Sigmoid colon (tissue), 6 donors: ENCODE measurements at regions not wholly inside any gene's neighbourhood (a gene's known extent, or its start where the extent isn't known, plus 50 kb on each side); places are given as distances from the start of the nearest gene placed in this dataset.

Experiments
- DNase-seq: peaks from one replicate; pipeline ENCODE4 v3.0.0-alpha.2; 2019
- H3K27ac ChIP-seq, 4 donors: fragments of 200-600 bp; sonication (generic); one replicate each; pipeline ENCODE4 v1.5.1; 2016 to 2019; ENCODE audit warnings: mild to moderate bottlenecking in 1 of 4
- H3K27me3 ChIP-seq, 3 donors: fragments of 200-600 bp; sonication (generic); one replicate each; pipeline ENCODE4 v1.5.1; 2019; ENCODE audit warnings: mild to moderate bottlenecking in 1 of 3
- H3K36me3 ChIP-seq, 4 donors: fragments of 200-600 bp; sonication (generic); one replicate each; pipeline ENCODE4 v1.5.1; 2016 to 2019
- H3K4me1 ChIP-seq, 4 donors: fragments of 200-600 bp; sonication (generic); one replicate each; pipeline ENCODE4 v1.5.1; 2017 to 2019
- H3K4me3 ChIP-seq, 4 donors: fragments of 200-600 bp; sonication (generic); one replicate each; pipeline ENCODE4 v1.5.1; 2017 to 2019; ENCODE audit warnings: mild to moderate bottlenecking in 2 of 4, moderate library complexity in 1 of 4
- H3K9me3 ChIP-seq, 4 donors: fragments of 200-600 bp in 3 of 4; sonication (generic) in 3 of 4; one replicate each; pipeline versions ENCODE4 v1.5.1 to v1.6.1; 2013 to 2019
- EP300 ChIP-seq, 4 donors: sonication (generic); formaldehyde crosslinking; IDR thresholded peaks; one replicate each; pipeline ENCODE4 v1.6.1; 2017; ENCODE audit warnings: antibody characterized with exemption in 4 of 4
- POLR2A ChIP-seq, 2 donors: fragments of 450-650 bp; IDR thresholded peaks; one replicate each; pipeline ENCODE4 v1.6.1; 2016; ENCODE audit warnings: antibody characterized with exemption in 2 of 2, mild to moderate bottlenecking in 2 of 2, moderate library complexity in 2 of 2
- POLR2AphosphoS5 ChIP-seq, 4 donors: sonication (generic); formaldehyde crosslinking; IDR thresholded peaks; one replicate each; pipeline ENCODE4 v1.6.1; 2017; ENCODE audit warnings: antibody characterized with exemption in 4 of 4
- WGBS, 2 donors: extraction: QIAGEN DNeasy Blood & Tissue Kit; methylation state at CpG; one replicate each; pipeline ENCODE4 v1.1.7; 2013; 5-methylcytosine and 5-hydroxymethylcytosine counted together
- intact Hi-C: fragments of 100-400 bp; cut with DNase I; formaldehyde crosslinking; loops from one replicate; pipeline ENCODE4 v1.15.1; 2023
- TF ChIP-seq, protein P1 (sequence below), 4 experiments: fragments of 450-650 bp in 3 of 4; fragments of 200-600 bp in 1 of 4; IDR thresholded peaks; one replicate each; pipeline ENCODE4 v1.5.1; 2016 to 2019; ENCODE audit warnings: antibody characterized with exemption in 4 of 4, mild to moderate bottlenecking in 3 of 4, moderate library complexity in 2 of 4
- donor health status: healthy with polysubstance abuse.
- donor health status: healthy.

DNA sequence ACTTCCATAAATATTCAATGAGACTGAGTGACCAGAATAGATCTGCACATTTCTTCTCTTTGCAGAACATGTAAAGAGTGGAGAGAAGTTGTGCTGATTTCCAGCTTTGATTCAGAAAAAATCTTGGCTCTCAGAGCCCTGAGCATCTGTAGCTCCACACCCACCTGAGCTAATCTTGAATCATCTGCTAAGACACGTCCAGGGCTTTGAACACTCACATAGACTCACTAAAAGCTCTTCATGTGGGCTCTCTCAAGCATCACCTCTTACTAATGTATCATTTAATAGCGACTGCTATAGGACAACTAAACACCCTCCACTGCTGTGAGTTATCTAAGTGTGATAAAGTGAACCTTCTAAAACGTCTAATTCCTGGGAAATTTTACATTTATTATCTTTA, 147.7 kb upstream of the GRIA3 start:
- 63 to 65% methylated on average over 3 of the region's 3 CpGs for WGBS, 2 donors
- Histone ChIP-seq H3K4me1 (no peaks in the 10 kb centered on the region), H3K9me3 (no peaks in the 10 kb centered on the region), H3K36me3 (no peaks in the 10 kb centered on the region), H3K4me3 (no peak overlapping the region), H3K27ac (no peak overlapping the region), H3K27me3 (no peaks in the 10 kb centered on the region)
- DNase-seq: no peak
- intact Hi-C loops: no loop called here
- TF ChIP-seq POLR2A (IDR thresholded peaks at IDR 0.05) (no peak), POLR2AphosphoS5 (IDR thresholded peaks at IDR 0.05) (no peak), EP300 (IDR thresholded peaks at IDR 0.05) (no peak)
- TF ChIP-seq, protein P1, sequence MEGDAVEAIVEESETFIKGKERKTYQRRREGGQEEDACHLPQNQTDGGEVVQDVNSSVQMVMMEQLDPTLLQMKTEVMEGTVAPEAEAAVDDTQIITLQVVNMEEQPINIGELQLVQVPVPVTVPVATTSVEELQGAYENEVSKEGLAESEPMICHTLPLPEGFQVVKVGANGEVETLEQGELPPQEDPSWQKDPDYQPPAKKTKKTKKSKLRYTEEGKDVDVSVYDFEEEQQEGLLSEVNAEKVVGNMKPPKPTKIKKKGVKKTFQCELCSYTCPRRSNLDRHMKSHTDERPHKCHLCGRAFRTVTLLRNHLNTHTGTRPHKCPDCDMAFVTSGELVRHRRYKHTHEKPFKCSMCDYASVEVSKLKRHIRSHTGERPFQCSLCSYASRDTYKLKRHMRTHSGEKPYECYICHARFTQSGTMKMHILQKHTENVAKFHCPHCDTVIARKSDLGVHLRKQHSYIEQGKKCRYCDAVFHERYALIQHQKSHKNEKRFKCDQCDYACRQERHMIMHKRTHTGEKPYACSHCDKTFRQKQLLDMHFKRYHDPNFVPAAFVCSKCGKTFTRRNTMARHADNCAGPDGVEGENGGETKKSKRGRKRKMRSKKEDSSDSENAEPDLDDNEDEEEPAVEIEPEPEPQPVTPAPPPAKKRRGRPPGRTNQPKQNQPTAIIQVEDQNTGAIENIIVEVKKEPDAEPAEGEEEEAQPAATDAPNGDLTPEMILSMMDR (IDR thresholded peaks at IDR 0.05): no peak

DNA sequence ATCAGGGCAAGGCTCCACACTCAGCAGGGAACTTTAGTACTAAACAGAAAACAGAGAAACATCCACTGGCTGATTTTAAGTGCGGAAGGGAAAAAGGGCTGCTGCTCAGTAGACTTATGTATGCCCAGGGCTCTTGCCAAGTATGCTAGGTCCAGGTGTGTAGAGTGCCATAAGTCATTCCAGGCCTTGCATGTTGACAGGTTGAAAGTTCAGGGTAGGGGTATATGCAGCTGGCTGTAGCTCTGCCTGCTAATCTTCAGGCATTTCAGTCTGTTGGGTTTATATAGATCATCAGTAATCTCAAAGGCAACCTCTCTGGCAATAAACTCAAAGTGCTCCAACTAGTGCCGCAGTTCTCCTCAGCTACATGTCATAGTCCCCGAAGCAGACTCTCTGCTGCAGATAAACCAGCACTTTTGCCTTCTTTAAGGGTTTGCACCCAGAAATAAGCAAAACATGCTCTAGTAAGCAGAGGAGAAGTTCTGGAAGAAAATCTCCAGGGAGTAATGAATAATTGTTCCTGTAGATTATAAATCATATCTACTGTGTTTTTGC, 134.9 kb upstream of the GRIA3 start:
- TF ChIP-seq, protein P1 (IDR thresholded peaks at IDR 0.05): no peak
- no peak for TF ChIP-seq POLR2A (IDR thresholded peaks at IDR 0.05)
- TF ChIP-seq EP300 (IDR thresholded peaks at IDR 0.05): no peak
- TF ChIP-seq POLR2AphosphoS5 (IDR thresholded peaks at IDR 0.05): no peak
- Histone ChIP-seq H3K4me1 (no peaks in the 10 kb centered on the region), H3K9me3 (no peaks in the 10 kb centered on the region), H3K4me3 (no peak overlapping the region), H3K36me3 (no peaks in the 10 kb centered on the region), H3K27me3 (no peaks in the 10 kb centered on the region), H3K27ac (no peak overlapping the region)
- intact Hi-C loops: no loop called here
- DNase-seq: no peak
- 23 to 70% methylated on average over 3 of the region's 3 CpGs for whole genome bisulfite sequencing, 2 donors

DNA sequence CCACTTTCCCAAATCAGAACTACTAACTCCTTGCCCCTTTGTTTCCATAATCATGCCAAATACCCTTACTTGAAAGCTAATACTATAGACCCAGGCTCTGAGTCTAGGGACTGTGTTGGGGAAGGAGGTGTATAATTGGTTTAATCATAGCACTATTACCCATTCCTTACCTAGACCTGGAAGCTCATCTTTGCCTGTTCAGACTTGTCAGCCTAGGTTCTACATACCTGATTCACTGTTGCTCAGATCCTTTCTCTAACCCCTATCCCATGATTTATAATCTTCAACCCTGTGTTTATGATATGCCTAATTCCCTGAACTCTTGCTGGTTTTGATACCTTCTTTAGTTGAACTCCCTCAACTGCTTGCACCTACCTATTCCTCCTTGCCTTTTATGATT, 123.1 kb upstream of the GRIA3 start:
- no peaks in the 10 kb centered on the region for H3K4me1 ChIP-seq
- H3K36me3 ChIP-seq: no peaks in the 10 kb centered on the region
- no peaks in the 10 kb centered on the region for H3K9me3 ChIP-seq
- no peak overlapping the region for H3K4me3 ChIP-seq
- intact Hi-C loops: no loop called here
- DNase-seq: no peak
- H3K27ac ChIP-seq: no peak overlapping the region
- TF ChIP-seq, protein P1 (IDR thresholded peaks at IDR 0.05): no peak
- TF ChIP-seq POLR2A (IDR thresholded peaks at IDR 0.05) (no peak), POLR2AphosphoS5 (IDR thresholded peaks at IDR 0.05) (no peak), EP300 (IDR thresholded peaks at IDR 0.05) (no peak)
- no peaks in the 10 kb centered on the region for H3K27me3 ChIP-seq

DNA sequence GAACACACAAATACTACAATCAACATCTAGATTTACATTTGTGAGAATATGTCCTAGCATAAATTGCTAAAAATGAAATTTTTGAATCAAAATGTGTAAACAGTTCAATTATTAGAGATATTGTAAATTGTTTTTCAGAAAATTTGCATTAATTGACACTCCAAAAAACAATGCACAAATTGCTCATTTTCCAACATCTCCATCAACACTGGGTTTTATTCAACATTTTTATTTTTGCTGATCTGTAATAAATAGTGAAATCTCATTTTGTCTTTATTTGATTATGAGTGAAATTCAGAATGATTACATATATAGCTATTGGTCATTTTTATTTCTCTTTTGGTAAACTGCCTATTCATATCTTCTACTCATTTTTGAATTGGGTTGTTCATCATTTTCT, 120.0 kb upstream of the GRIA3 start:
- Histone ChIP-seq H3K36me3 (no peaks in the 10 kb centered on the region), H3K27ac (no peak overlapping the region), H3K4me3 (no peak overlapping the region), H3K4me1 (no peaks in the 10 kb centered on the region), H3K27me3 (no peaks in the 10 kb centered on the region), H3K9me3 (no peaks in the 10 kb centered on the region)
- intact Hi-C loops: no loop called here
- TF ChIP-seq POLR2AphosphoS5 (IDR thresholded peaks at IDR 0.05) (no peak), EP300 (IDR thresholded peaks at IDR 0.05) (no peak), POLR2A (IDR thresholded peaks at IDR 0.05) (no peak)
- TF ChIP-seq, protein P1 (IDR thresholded peaks at IDR 0.05): no peak
- no peak for DNase-seq

DNA sequence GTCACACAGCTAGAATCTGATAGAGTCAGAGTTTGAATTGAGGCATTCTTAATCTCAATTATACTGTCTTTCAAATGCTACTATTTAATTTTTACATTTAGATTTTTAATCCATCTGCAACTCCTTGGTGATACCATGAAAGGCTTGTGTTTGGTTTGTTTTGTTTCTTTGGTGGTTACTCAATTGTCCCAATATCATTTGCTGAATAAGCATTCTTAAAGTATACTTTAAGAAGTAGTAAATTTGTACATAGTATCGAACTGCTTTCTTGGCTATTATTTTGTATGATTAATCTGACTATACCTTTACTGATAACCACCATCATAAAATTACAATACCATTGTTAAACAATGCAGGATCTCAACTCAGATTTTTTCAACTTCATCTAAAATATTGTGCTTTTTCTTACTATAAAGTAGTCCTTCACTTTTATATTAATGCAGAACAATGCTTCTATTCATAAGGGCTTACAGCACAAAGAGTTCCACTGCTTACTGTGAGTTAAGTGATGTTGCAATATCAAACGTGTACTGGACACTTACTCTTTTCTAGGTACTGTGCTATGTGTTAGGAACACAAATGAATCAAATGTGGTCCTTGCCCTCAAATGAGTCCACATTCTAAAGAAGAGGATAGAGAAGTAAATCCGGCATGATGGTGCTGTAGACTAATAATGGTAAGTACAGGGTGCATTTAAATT, 111.2 kb upstream of the GRIA3 start:
- intact Hi-C loops: no loop called here
- Histone ChIP-seq H3K4me3 (no peak overlapping the region), H3K4me1 (no peaks in the 10 kb centered on the region), H3K36me3 (no peaks in the 10 kb centered on the region), H3K9me3 (no peaks in the 10 kb centered on the region), H3K27me3 (peaks cover 0 to 3% (median 0%) of the 10 kb centered on the region in 3 donors), H3K27ac (no peak overlapping the region)
- 66 to 79% methylated on average over 3 of the region's 3 CpGs for WGBS, 2 donors
- DNase-seq: no peak
- TF ChIP-seq POLR2AphosphoS5 (IDR thresholded peaks at IDR 0.05) (no peak), POLR2A (IDR thresholded peaks at IDR 0.05) (no peak), EP300 (IDR thresholded peaks at IDR 0.05) (no peak)
- TF ChIP-seq, protein P1 (IDR thresholded peaks at IDR 0.05): no peak
